SK-N-MC (cell line): ENCODE measurements at regions not wholly inside any gene's neighbourhood (a gene's known extent, or its start where the extent isn't known, plus 50 kb on each side); places are given as distances from the start of the nearest gene placed in this dataset.

Source experiments
- EZH2 ChIP-seq: fragments of 200-600 bp; sonication (generic); IDR thresholded peaks from one replicate; pipeline ENCODE4 v1.6.1; 2017; ENCODE audit warnings: antibody characterized with exemption
- FOXP2 ChIP-seq: optimal IDR thresholded peaks from 2 replicates; pipeline ENCODE3; 2011; ENCODE audit warnings: mild to moderate bottlenecking, moderate library complexity; ENCODE audit not compliant: insufficient read depth; ENCODE audit errors: extremely low read length, control extremely low read depth
- POLR2AphosphoS5 ChIP-seq: IDR thresholded peaks from 2 replicates; pipeline ENCODE4 v1.6.1; 2012; ENCODE audit warnings: mild to moderate bottlenecking, low read depth, low read length, borderline replicate concordance

- TF ChIP-seq EZH2: no peak
- TF ChIP-seq POLR2AphosphoS5: no peak
- TF ChIP-seq FOXP2: no peak
Measured at GRCh38 chr2:79219383-79219988, 59.9 kb upstream of the REG3A start.
